ENCODE measurements at regions not wholly inside any gene's neighbourhood (a gene's known extent, or its start where the extent isn't known, plus 50 kb on each side); places are given as distances from the start of the nearest gene placed in this dataset.
"Not testable (repeated sequence)": the region's sequence is repeated elsewhere in the genome, so short reads cannot be mapped to it uniquely, and the experiment has no call there.

GRCh38 chr5:1575491-1575890, 51.7 kb upstream of the LPCAT1 start:
- DNase-seq = not testable (repeated sequence)

DNA sequence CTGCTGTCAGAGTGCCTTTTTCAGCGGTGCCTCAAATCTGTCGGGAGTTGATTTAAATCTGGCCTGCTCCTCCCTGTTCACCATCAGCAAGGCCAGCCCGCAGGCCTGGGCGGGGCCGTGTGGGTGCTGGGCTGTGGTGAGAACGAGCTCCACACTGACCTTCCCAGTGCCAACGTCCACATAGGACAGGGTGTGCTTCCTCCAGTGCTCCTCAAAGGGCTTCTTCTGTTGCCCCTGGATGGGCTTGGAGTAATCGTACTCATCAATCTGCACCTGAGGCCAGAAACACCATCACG, 50.2 kb upstream of the LPCAT1 start:
- DNase-seq = not testable (repeated sequence)

GRCh38 chr5:1573217-1574022, 49.7 kb upstream of the LPCAT1 start:
- not testable (repeated sequence) for DNase-seq

Measured in NCI-H1930 (cell line).